HG03108 (cell line): ENCODE measurements at regions not wholly inside any gene's neighbourhood (a gene's known extent, or its start where the extent isn't known, plus 50 kb on each side); places are given as distances from the start of the nearest gene placed in this dataset.

Experiments used
- ATAC-seq: cut with Tn5 transposase; IDR thresholded peaks from one replicate; pipeline ENCODE4 v1.9.1; 2021; ENCODE audit warnings: moderate library complexity; ENCODE audit not compliant: unreplicated experiment

GRCh38 chr20:60354024-60354580, 395.9 kb downstream of the CDH26 start:
- ATAC-seq, result no peak

- no peak for ATAC-seq
These were observed 399.9 kb downstream of the CDH26 start for GRCh38 chr20:60358101-60358500.

GRCh38 chr20:60359010-60359409, 400.8 kb downstream of the CDH26 start:
- no peak for ATAC-seq

GRCh38 chr20:60361761-60362395, 403.7 kb downstream of the CDH26 start:
- ATAC-seq, result no peak

GRCh38 chr20:60362531-60362930, 404.3 kb downstream of the CDH26 start:
- ATAC-seq, result no peak

GRCh38 chr20:60363698-60364097, 405.5 kb downstream of the CDH26 start:
- no peak for ATAC-seq

- no peak for ATAC-seq
These were observed 406.9 kb downstream of the CDH26 start for GRCh38 chr20:60365064-60365666.

- no peak for ATAC-seq
These were observed 407.7 kb downstream of the CDH26 start for GRCh38 chr20:60365882-60366281.

- no peak for ATAC-seq
These were observed 413.2 kb downstream of the CDH26 start for GRCh38 chr20:60371384-60371783.

GRCh38 chr20:60372275-60372674, 414.1 kb downstream of the CDH26 start:
- ATAC-seq, result no peak

- no peak for ATAC-seq
These were observed 414.6 kb downstream of the CDH26 start for GRCh38 chr20:60372822-60373221.

- no peak for ATAC-seq
These were observed 420.4 kb downstream of the CDH26 start for GRCh38 chr20:60378620-60379019.

GRCh38 chr20:60381643-60382400, 423.6 kb downstream of the CDH26 start:
- ATAC-seq, result no peak

- no peak for ATAC-seq
These were observed 431.2 kb downstream of the CDH26 start for GRCh38 chr20:60389441-60389840.

- no peak for ATAC-seq
These were observed 431.7 kb downstream of the CDH26 start for GRCh38 chr20:60389882-60390281.

- ATAC-seq, result no peak
These were observed 437.8 kb downstream of the CDH26 start for GRCh38 chr20:60395991-60396390.

GRCh38 chr20:60400567-60400966, 442.3 kb downstream of the CDH26 start:
- no peak for ATAC-seq

GRCh38 chr20:60402189-60403058, 444.2 kb downstream of the CDH26 start:
- ATAC-seq, result no peak

- no peak for ATAC-seq
These were observed 445.0 kb downstream of the CDH26 start for GRCh38 chr20:60403105-60403741.

- no peak for ATAC-seq
These were observed 449.0 kb downstream of the CDH26 start for GRCh38 chr20:60407011-60407771.
